ENCODE measurements at regions not wholly inside any gene's neighbourhood (a gene's known extent, or its start where the extent isn't known, plus 50 kb on each side); places are given as distances from the start of the nearest gene placed in this dataset.

DNA sequence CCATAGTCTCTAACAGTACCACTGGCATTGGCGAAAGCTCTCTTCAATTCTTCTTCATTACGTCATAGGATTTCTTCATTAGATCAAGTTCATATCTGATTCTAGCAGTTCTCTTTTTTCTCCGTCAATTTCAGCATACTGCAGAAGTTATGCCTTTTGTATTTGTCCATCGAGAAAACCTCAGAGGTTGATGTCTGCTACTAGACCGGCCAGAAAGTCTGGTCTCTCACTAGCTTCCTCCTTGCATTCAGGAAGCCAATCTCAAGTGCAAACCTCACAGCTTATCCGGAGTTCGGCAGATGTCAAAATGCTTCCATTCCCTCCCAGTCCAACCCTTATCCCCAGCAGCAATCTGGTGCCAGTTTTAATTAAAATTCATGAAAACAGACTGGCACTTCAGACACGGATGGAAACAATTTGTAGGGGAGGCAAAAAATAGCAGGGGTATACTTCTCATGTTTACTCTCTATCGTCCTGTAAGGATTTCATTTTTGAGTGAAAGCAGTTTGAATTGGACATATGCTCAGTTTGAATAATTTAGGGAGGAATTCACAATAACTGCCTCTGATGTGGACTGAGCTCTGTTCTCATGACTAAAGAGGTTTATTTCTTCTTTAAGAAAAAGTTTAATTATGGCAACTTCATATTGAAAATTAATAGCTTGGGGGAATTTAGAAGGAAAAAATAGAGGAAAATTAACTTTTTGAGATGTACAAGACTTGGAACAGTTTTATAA lies 56.4 kb upstream of the TMC1 start:
- Histone ChIP-seq H3K4me3 (ENCODE audit: low read length in 3 of 3) (peak overlapping the region in 1 of 3 donors; percentile 7), H3K9ac (ENCODE audit: low read length in 3 of 3) (no peak overlapping the region), H3K4me1 (ENCODE audit: control insufficient read depth in 2 of 3, insufficient read depth in 2 of 3, low read depth in 1 of 3, low read length in 3 of 3) (peaks cover 0 to 18% (median 3%) of the 10 kb centered on the region in 3 donors), H3K36me3 (ENCODE audit: control insufficient read depth in 2 of 3, insufficient read depth in 3 of 3, low read length in 3 of 3) (no peaks in the 10 kb centered on the region), H3K9me3 (ENCODE audit: control insufficient read depth in 2 of 3, insufficient read depth in 1 of 3, low read length in 3 of 3) (no peaks in the 10 kb centered on the region), H3K27me3 (ENCODE audit: control insufficient read depth, insufficient read depth, low read length) (no peaks in the 10 kb centered on the region), H3K27ac (ENCODE audit: low read depth in 2 of 2, low read length in 2 of 2) (peak overlapping the region in 1 of 2 donors; percentile 32)
- no peak for TF ChIP-seq CTCF (IDR thresholded peaks at IDR 0.05; ENCODE audit: borderline replicate concordance, extremely low read depth, insufficient read depth)
- FAIRE-seq: no peak
- no peak for DNase-seq
- intact Hi-C loops (cut with DNase I): no loop called here

- FAIRE-seq: no peak
- TF ChIP-seq CTCF (IDR thresholded peaks at IDR 0.05; ENCODE audit: borderline replicate concordance, extremely low read depth, insufficient read depth): no peak
These were observed 59.1 kb upstream of the TMC1 start for GRCh38 chr9:72462340-72462739.

DNA sequence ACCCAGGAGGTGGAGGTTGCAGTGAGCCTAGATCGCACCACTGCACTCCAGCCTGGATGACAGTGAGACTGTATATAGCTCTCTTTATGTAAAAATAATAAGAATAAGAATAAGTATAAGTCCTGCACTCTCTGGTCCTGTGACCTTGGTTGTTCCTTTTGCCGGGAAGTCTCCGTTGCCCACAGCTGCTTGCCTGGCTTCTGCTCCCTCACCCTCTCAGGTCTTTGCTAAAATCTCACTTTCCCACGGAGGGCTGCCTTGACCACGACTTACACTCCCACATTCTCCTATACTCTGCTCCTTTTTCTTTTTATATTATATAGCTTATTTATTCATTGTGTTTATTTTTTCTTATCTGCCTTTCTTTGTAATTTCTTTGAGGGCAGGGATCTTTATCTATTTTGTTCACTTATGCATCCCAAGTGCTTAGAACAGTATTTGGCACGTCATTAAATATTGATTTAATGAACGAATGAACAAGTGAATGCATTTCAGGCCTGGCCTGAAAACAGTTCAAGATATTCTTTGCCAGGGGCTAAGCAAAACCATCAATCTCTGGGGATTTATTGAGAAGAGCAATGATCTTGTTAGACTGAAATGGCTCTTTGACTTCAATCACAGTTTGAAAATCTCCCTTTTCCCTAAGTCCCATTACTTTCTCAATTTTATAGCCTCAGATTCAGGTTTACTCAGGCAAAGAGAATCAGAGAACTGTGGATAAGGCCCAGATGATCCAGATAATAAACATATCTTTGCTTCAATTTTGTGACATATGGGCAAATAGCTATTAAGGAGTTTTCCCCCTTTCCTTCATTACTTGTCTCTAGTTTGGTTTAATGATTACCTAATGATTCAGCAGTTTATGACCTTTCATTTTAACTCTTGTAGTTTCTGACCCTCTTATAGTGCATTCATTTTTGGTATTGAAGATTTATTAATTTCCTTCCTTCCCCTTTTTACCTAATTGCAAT lies 60.8 kb upstream of the TMC1 start:
- intact Hi-C loops (cut with DNase I): no loop called here
- Histone ChIP-seq H3K27me3 (ENCODE audit: control insufficient read depth, insufficient read depth, low read length) (no peaks in the 10 kb centered on the region), H3K27ac (ENCODE audit: low read depth in 2 of 2, low read length in 2 of 2) (peak overlapping the region in 1 of 2 donors; percentile 83), H3K4me1 (ENCODE audit: control insufficient read depth in 2 of 3, insufficient read depth in 2 of 3, low read depth in 1 of 3, low read length in 3 of 3) (peaks cover 3 to 23% (median 5%) of the 10 kb centered on the region in 3 donors), H3K9me3 (ENCODE audit: control insufficient read depth in 2 of 3, insufficient read depth in 1 of 3, low read length in 3 of 3) (no peaks in the 10 kb centered on the region), H3K36me3 (ENCODE audit: control insufficient read depth in 2 of 3, insufficient read depth in 3 of 3, low read length in 3 of 3) (no peaks in the 10 kb centered on the region), H3K4me3 (ENCODE audit: low read length in 3 of 3) (no peak overlapping the region), H3K9ac (ENCODE audit: low read length in 3 of 3) (no peak overlapping the region)
- DNase-seq (no peak), FAIRE-seq (peak; percentile 76)
- no peak for TF ChIP-seq CTCF (IDR thresholded peaks at IDR 0.05; ENCODE audit: borderline replicate concordance, extremely low read depth, insufficient read depth)

More at GRCh38 chr9:72462340-72462739, 59.1 kb upstream of the TMC1 start:
- Histone ChIP-seq H3K27ac (ENCODE audit: low read depth in 2 of 2, low read length in 2 of 2) (peak overlapping the region in 1 of 2 donors; percentile 51), H3K9ac (ENCODE audit: low read length in 3 of 3) (no peak overlapping the region), H3K27me3 (ENCODE audit: control insufficient read depth, insufficient read depth, low read length) (no peaks in the 10 kb centered on the region), H3K4me1 (ENCODE audit: control insufficient read depth in 2 of 3, insufficient read depth in 2 of 3, low read depth in 1 of 3, low read length in 3 of 3) (peaks cover 3 to 21% (median 5%) of the 10 kb centered on the region in 3 donors), H3K4me3 (ENCODE audit: low read length in 3 of 3) (no peak overlapping the region), H3K36me3 (ENCODE audit: control insufficient read depth in 2 of 3, insufficient read depth in 3 of 3, low read length in 3 of 3) (no peaks in the 10 kb centered on the region), H3K9me3 (ENCODE audit: control insufficient read depth in 2 of 3, insufficient read depth in 1 of 3, low read length in 3 of 3) (no peaks in the 10 kb centered on the region)
- intact Hi-C loops (cut with DNase I): no loop called here
- DNase-seq: no peak
